Ovary (tissue), 7 donors: ENCODE measurements at regions not wholly inside any gene's neighbourhood (a gene's known extent, or its start where the extent isn't known, plus 50 kb on each side); places are given as distances from the start of the nearest gene placed in this dataset.
"Not testable (repeated sequence)": the region's sequence is repeated elsewhere in the genome, so short reads cannot be mapped to it uniquely, and the experiment has no call there.

Source experiments
- DNase-seq, 5 donors: peaks; one replicate each; pipeline ENCODE4 v3.0.0-alpha.2; 2019 to 2020
- H3K27ac ChIP-seq, 2 donors: fragments of 200-600 bp; one replicate each; pipeline versions ENCODE4 v1.5.1 to v1.8.0; 2019 to 2022
- H3K27me3 ChIP-seq: fragments of 200-600 bp; one replicate; pipeline ENCODE4 v1.8.0; 2022
- H3K36me3 ChIP-seq: fragments of 200-600 bp; sonication (generic); one replicate; pipeline ENCODE4 v1.5.1; 2019
- H3K4me1 ChIP-seq: one replicate; pipeline ENCODE4 v1.8.1; 2013; ENCODE audit warnings: mild to moderate bottlenecking, moderate library complexity; ENCODE audit not compliant: insufficient read depth
- H3K4me3 ChIP-seq: fragments of 200-600 bp; sonication (generic); one replicate; pipeline ENCODE4 v1.5.1; 2017
- H3K9me3 ChIP-seq, 2 donors: fragments of 200-600 bp in 1 of 2; sonication (generic) in 1 of 2; one replicate each; pipeline versions ENCODE4 v1.5.1 to v1.8.1; 2013 to 2019; ENCODE audit warnings: mild to moderate bottlenecking in 1 of 2, moderate library complexity in 1 of 2
- EP300 ChIP-seq: sonication (generic); formaldehyde crosslinking; IDR thresholded peaks from one replicate; pipeline ENCODE4 v1.6.1; 2017; ENCODE audit warnings: antibody characterized with exemption
- POLR2A ChIP-seq: fragments of 450-650 bp; IDR thresholded peaks from one replicate; pipeline ENCODE4 v1.6.1; 2017; ENCODE audit warnings: antibody characterized with exemption, mild to moderate bottlenecking, moderate library complexity
- WGBS, 3 donors: extraction: QIAGEN DNeasy Blood & Tissue Kit in 1 of 3; methylation state at CpG; one replicate each; pipeline versions ENCODE4 v1.1.5 to v1.1.7; 2013 to 2017; 5-methylcytosine and 5-hydroxymethylcytosine counted together
- intact Hi-C, 4 donors: fragments of 100-400 bp; cut with DNase I; formaldehyde crosslinking; loops; one replicate each; pipeline versions ENCODE4 v1.11.0 to v1.15.1; 2022 to 2023
- TF ChIP-seq, protein P1 (sequence below), 3 donors: fragments of 450-650 bp in 2 of 3; fragments of 200-600 bp in 1 of 3; IDR thresholded peaks; one replicate each; pipeline versions ENCODE4 v1.5.1 to v1.8.0; 2016 to 2022; ENCODE audit warnings: antibody characterized with exemption in 3 of 3, mild to moderate bottlenecking in 1 of 3
- donor health status: DM: no; HTN: no; CAD: no; lungs with moderate emphysema.
- donor health status: DM: no; HTN: no; CAD: no.
- donor health status: Bipolar disorder and iron deficiency.
- donor health status: DM: no; HTN: no; CAD: no.
- donor health status: DM: yes; HTN: yes; CAD: no.

DNA sequence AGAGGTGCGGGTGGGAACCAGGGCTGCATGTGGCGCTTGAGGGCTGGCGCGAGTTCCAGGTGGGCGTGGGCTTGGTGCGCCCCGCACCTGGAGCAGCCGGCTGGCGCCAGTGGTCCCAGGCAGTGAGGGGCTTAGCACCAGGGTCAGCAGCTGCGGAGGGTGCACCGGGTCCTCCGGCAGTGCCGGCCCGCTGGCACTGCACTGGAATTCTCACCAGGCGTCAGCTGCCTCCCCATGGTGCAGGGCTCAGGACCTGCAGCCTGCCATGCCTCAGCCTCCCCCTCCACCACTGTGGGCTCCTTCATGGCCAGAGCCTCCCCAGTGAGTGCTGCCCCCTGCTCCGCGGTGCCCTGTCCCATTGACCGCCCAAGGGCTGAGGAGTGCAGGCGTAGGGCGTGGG lies 174.0 kb downstream of the ADAM29 start:
- intact Hi-C loops = no loop called here
- no peaks in the 10 kb centered on the region for H3K36me3 ChIP-seq
- no peaks in the 10 kb centered on the region for H3K27me3 ChIP-seq
- H3K27ac ChIP-seq = no peak overlapping the region
- no peaks in the 10 kb centered on the region for H3K9me3 ChIP-seq
- no peaks in the 10 kb centered on the region for H3K4me1 ChIP-seq
- TF ChIP-seq EP300 (no peak), POLR2A (no peak)
- TF ChIP-seq, protein P1, sequence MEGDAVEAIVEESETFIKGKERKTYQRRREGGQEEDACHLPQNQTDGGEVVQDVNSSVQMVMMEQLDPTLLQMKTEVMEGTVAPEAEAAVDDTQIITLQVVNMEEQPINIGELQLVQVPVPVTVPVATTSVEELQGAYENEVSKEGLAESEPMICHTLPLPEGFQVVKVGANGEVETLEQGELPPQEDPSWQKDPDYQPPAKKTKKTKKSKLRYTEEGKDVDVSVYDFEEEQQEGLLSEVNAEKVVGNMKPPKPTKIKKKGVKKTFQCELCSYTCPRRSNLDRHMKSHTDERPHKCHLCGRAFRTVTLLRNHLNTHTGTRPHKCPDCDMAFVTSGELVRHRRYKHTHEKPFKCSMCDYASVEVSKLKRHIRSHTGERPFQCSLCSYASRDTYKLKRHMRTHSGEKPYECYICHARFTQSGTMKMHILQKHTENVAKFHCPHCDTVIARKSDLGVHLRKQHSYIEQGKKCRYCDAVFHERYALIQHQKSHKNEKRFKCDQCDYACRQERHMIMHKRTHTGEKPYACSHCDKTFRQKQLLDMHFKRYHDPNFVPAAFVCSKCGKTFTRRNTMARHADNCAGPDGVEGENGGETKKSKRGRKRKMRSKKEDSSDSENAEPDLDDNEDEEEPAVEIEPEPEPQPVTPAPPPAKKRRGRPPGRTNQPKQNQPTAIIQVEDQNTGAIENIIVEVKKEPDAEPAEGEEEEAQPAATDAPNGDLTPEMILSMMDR (IDR thresholded peaks at IDR 0.05) = no peak
- no peak overlapping the region for H3K4me3 ChIP-seq
- WGBS, 3 donors = 91 to 96% (median 91%) methylated on average over 16 to 20 of the region's 20 CpGs
- DNase-seq = no peak

DNA sequence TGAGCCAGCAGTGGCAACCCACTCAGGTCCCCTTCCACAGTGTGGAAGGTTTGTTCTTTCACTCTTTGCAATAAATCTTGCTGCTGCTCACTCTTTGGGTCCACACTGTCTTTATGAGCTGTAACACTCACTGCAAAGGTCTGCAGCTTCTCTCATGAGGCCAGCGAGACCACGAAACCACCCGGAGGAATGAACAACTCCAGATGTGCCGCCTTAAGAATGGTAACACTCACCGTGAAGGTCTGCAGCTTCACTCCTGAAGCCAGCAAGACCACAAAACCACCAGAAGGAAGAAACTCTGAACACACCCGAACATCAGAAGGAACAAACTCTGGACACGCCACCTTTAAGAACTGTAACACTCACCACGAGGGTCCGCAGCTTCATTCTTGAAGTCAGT lies 174.9 kb downstream of the ADAM29 start:
- H3K4me1 ChIP-seq, H3K27ac ChIP-seq, H3K9me3 ChIP-seq, DNase-seq, H3K36me3 ChIP-seq, intact Hi-C loops, H3K4me3 ChIP-seq, H3K27me3 ChIP-seq: not testable (repeated sequence)
- 91 to 94% (median 92%) methylated on average over 9 of the region's 9 CpGs for WGBS, 3 donors

DNA sequence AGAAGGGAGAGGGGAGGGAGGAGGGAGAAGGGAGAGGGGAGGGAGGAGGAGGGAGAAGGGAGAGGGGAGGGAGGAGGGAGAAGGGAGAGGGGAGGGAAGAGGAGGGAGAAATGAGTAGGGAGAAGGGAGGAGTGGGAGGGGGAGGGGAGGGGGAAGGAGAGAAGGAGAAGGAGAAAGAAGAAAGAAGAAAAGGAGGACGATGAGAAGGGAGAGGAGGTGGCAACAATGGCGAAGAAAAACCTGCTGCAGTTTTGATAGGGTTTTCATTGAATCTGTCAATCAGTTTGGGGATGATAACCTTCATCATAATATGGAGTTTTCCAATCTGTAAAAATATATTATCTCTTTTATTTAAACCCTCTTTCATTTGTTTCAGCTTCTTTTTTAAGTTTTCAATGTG lies 185.2 kb downstream of the ADAM29 start:
- no peak overlapping the region for H3K4me3 ChIP-seq
- TF ChIP-seq EP300 (no peak), POLR2A (no peak)
- TF ChIP-seq, protein P1 (IDR thresholded peaks at IDR 0.05) = no peak
- intact Hi-C loops = no loop called here
- H3K9me3 ChIP-seq = no peaks in the 10 kb centered on the region
- H3K27me3 ChIP-seq = no peaks in the 10 kb centered on the region
- H3K36me3 ChIP-seq = no peaks in the 10 kb centered on the region
- H3K4me1 ChIP-seq = no peaks in the 10 kb centered on the region
- DNase-seq = no peak
- 71 to 79% (median 79%) methylated on average over 2 of the region's 2 CpGs for WGBS, 3 donors
- H3K27ac ChIP-seq = no peak overlapping the region

DNA sequence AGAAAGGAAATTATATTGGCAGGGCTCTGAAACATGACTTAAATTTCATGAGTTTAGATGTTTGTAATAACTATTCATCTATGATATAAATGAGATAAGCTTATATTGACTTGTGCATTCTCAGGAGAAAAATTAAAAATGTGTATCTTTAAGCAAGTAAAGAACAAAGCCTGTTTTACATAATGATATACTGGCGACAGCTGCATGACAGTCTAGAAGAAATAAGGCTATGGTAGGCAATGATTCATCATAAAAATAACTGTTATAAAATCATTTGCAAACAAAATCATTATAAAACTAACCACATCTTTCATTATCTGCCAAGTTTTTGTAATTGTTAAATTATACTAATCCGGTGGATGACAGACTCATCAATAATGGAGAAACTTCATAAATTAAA lies 188.1 kb downstream of the ADAM29 start:
- intact Hi-C loops = no loop called here
- H3K27me3 ChIP-seq = no peaks in the 10 kb centered on the region
- no peaks in the 10 kb centered on the region for H3K4me1 ChIP-seq
- H3K36me3 ChIP-seq = no peaks in the 10 kb centered on the region
- TF ChIP-seq, protein P1 (IDR thresholded peaks at IDR 0.05) = no peak
- TF ChIP-seq POLR2A (no peak), EP300 (no peak)
- WGBS, 3 donors = 53 to 57% (median 56%) methylated on average over 2 of the region's 2 CpGs
- no peak for DNase-seq
- H3K9me3 ChIP-seq = no peaks in the 10 kb centered on the region
- H3K27ac ChIP-seq = no peak overlapping the region
- no peak overlapping the region for H3K4me3 ChIP-seq

GRCh38 chr4:175109933-175110332 lies 191.8 kb downstream of the ADAM29 start:
- intact Hi-C loops = loop anchor here in 1 of 4 donors (1.0 kb wide), 1 partner anchor 20 kb away; no protein-coding TSS in a partner anchor
- no peak for DNase-seq
- H3K4me3 ChIP-seq = no peak overlapping the region
- H3K4me1 ChIP-seq = no peaks in the 10 kb centered on the region
- 71 to 76% (median 75%) methylated on average over 5 of the region's 5 CpGs for WGBS, 3 donors
- H3K36me3 ChIP-seq = no peaks in the 10 kb centered on the region
- no peaks in the 10 kb centered on the region for H3K9me3 ChIP-seq
- H3K27ac ChIP-seq = no peak overlapping the region
- TF ChIP-seq, protein P1 (IDR thresholded peaks at IDR 0.05) = no peak
- TF ChIP-seq POLR2A (no peak), EP300 (no peak)
- no peaks in the 10 kb centered on the region for H3K27me3 ChIP-seq
